Activated T-helper 1 cell treated with Interleukin-2 at 50 U/mL for 16 hours (primary cell): ENCODE measurements at regions not wholly inside any gene's neighbourhood (a gene's known extent, or its start where the extent isn't known, plus 50 kb on each side); places are given as distances from the start of the nearest gene placed in this dataset.
"Not testable (repeated sequence)": the region's sequence is repeated elsewhere in the genome, so short reads cannot be mapped to it uniquely, and the experiment has no call there.

Source experiments
- DNase-seq: peaks from one replicate; pipeline ENCODE4 v3.0.0-alpha.2; 2020; ENCODE audit warnings: low read depth

- DNase-seq = no peak
Measured at GRCh38 chr1:41980827-41981653, 62.3 kb upstream of the HIVEP3 start.

- DNase-seq = no peak
Measured at GRCh38 chr1:41978986-41979385, 60.3 kb upstream of the HIVEP3 start.

- no peak for DNase-seq
Measured at GRCh38 chr1:41977326-41977725, 58.6 kb upstream of the HIVEP3 start.

GRCh38 chr1:41976671-41977070 lies 57.9 kb upstream of the HIVEP3 start:
- DNase-seq = no peak

- DNase-seq = no peak
Measured at GRCh38 chr1:41975850-41976569, 57.3 kb upstream of the HIVEP3 start.

- no peak for DNase-seq
Measured at GRCh38 chr1:41975121-41975520, 56.4 kb upstream of the HIVEP3 start.

GRCh38 chr1:41968557-41968956 lies 49.8 kb upstream of the HIVEP3 start:
- DNase-seq = not testable (repeated sequence)
